HCT116 (cell line): ENCODE measurements at regions not wholly inside any gene's neighbourhood (a gene's known extent, or its start where the extent isn't known, plus 50 kb on each side); places are given as distances from the start of the nearest gene placed in this dataset.
"Not testable (repeated sequence)": the region's sequence is repeated elsewhere in the genome, so short reads cannot be mapped to it uniquely, and the experiment has no call there.

Experiments
- ATAC-seq: fragments of 200-7000 bp; cut with Tn5 transposase; 2 replicates; pipeline ENCODE4 v1.9.1; 2020; ENCODE audit warnings: mild to moderate bottlenecking, moderate library complexity
- BruUV-seq: library from RNA; stranded (reverse); fragments of 400-500 nt; replicated peaks from 2 replicates; lab custom pipeline; 2021; lab: Mats Ljungman, UMichigan
- CTCF ChIA-PET: fragments of 300-600 bp; sonication (Branson Sonifier 250); formaldehyde crosslinking; loops from one replicate; lab custom pipeline; 2021; ENCODE audit warnings: antibody characterized with exemption; lab: Charles Lee
- POLR2A ChIA-PET: fragments of 300-600, 350-600 bp; sonication (Branson Sonifier 250); formaldehyde crosslinking; loops from one replicate; lab custom pipeline; 2021; ENCODE audit warnings: antibody characterized with exemption; lab: Charles Lee
- RAD21 ChIA-PET, 2 experiments: fragments of 300-600 bp; sonication (Branson Sonifier 250); formaldehyde crosslinking; loops; one replicate each; lab custom pipeline; 2023; ENCODE audit warnings: low total read pairs in 2 of 2; ENCODE audit not compliant: uncharacterized antibody in 2 of 2, unreplicated experiment in 2 of 2, low non-redundant PET in 1 of 2; lab: Charles Lee
- DNase-seq: peaks from one replicate; pipeline ENCODE4 v3.0.0-alpha.2; 2010; ENCODE audit warnings: low read depth, low spot score
- H2AFZ ChIP-seq: fragments of 200-600 bp; shearing (Covaris generic), sonication (generic); 2 replicates; pipeline ENCODE4 v1.6.1; 2017; ENCODE audit warnings: low read depth, mixed run types, mixed read lengths, antibody characterized with exemption, low read length; ENCODE audit not compliant: poor library complexity, severe bottlenecking
- H3K27ac ChIP-seq: 2 replicates; pipeline ENCODE4 v1.5.1; 2012; ENCODE audit warnings: low read depth, low read length
- H3K27me3 ChIP-seq: fragments of 200-600 bp; sonication (generic); 2 replicates; pipeline ENCODE4 v1.6.1; 2016; ENCODE audit warnings: mixed run types, low read length, mixed read lengths; ENCODE audit not compliant: insufficient read depth
- H3K36me3 ChIP-seq, 2 experiments: fragments of 200-500 bp in 1 of 2; fragments of 200-600 bp in 1 of 2; sonication (Bioruptor generic) in 1 of 2; sonication (generic) in 1 of 2; 2 replicates each; pipeline versions ENCODE4 v1.5.1 to v1.6.1; 2014 to 2016; ENCODE audit warnings: low read length in 2 of 2, inconsistent platforms in 1 of 2, mixed read lengths in 1 of 2, mixed run types in 1 of 2; ENCODE audit not compliant: insufficient read depth in 2 of 2, control insufficient read depth in 1 of 2
- H3K4me1 ChIP-seq, 2 experiments: fragments of 200-600 bp in 1 of 2; sonication (generic) in 1 of 2; 2 replicates each; pipeline versions ENCODE4 v1.5.1 to v1.6.1; 2012 to 2017; ENCODE audit warnings: low read length in 2 of 2, inconsistent platforms in 1 of 2, mild to moderate bottlenecking in 1 of 2, mixed read lengths in 1 of 2, mixed run types in 1 of 2, moderate library complexity in 1 of 2; ENCODE audit not compliant: insufficient read depth in 2 of 2, control insufficient read depth in 1 of 2
- H3K4me2 ChIP-seq: fragments of 200-600 bp; sonication (generic); 2 replicates; pipeline ENCODE4 v1.6.1; 2017; ENCODE audit warnings: mixed run types, low read length, mixed read lengths
- H3K4me3 ChIP-seq, 2 experiments: fragments of 200-600 bp in 1 of 2; sonication (generic) in 1 of 2; replicated peaks in 1 of 2; 2 replicates each; pipeline ENCODE4 v1.5.1; 2011 to 2016; ENCODE audit warnings: low read length in 2 of 2, control low read depth in 1 of 2, low read depth in 1 of 2, mild to moderate bottlenecking in 1 of 2, mixed read lengths in 1 of 2, mixed run types in 1 of 2
- H3K79me2 ChIP-seq: fragments of 200-600 bp; sonication (generic); 2 replicates; pipeline ENCODE4 v1.6.1; 2017; ENCODE audit warnings: mild to moderate bottlenecking, mixed run types, low read length, moderate library complexity, mixed read lengths; ENCODE audit not compliant: insufficient read depth
- H3K9ac ChIP-seq: fragments of 200-600 bp; sonication (generic); 2 replicates; pipeline ENCODE4 v1.6.1; 2016; ENCODE audit warnings: low read length, mixed read lengths
- H3K9me2 ChIP-seq: fragments of 200-600 bp; sonication (generic), shearing (Covaris generic); 2 replicates; pipeline ENCODE4 v1.6.1; 2017; ENCODE audit warnings: mixed run types, mild to moderate bottlenecking, moderate library complexity; ENCODE audit not compliant: insufficient read depth
- H3K9me3 ChIP-seq, 2 experiments: fragments of 200-500 bp in 1 of 2; fragments of 200-600 bp in 1 of 2; sonication (Bioruptor generic) in 1 of 2; sonication (generic) in 1 of 2; 2 replicates each; pipeline ENCODE4 v1.6.1; 2014 to 2017; ENCODE audit warnings: low read length in 2 of 2, mixed read lengths in 2 of 2, inconsistent platforms in 1 of 2, low read depth in 1 of 2, mild to moderate bottlenecking in 1 of 2, mixed run types in 1 of 2, moderate library complexity in 1 of 2; ENCODE audit not compliant: control insufficient read depth in 1 of 2, insufficient read depth in 1 of 2
- H4K20me1 ChIP-seq: fragments of 200-600 bp; sonication (generic), shearing (Covaris generic); 2 replicates; pipeline ENCODE4 v1.6.1; 2017; ENCODE audit warnings: mixed run types, mild to moderate bottlenecking, moderate library complexity; ENCODE audit not compliant: insufficient read depth
- intact Hi-C: fragments of 100-400 bp; cut with micrococcal nuclease; formaldehyde crosslinking; loops from 2 replicates; pipeline ENCODE4 v1.10.0; 2022

- H3K4me2 ChIP-seq, BruUV-seq, H3K36me3 ChIP-seq, H3K27ac ChIP-seq, H3K9me3 ChIP-seq, CTCF ChIA-PET, H3K9me2 ChIP-seq, H4K20me1 ChIP-seq, POLR2A ChIA-PET, intact Hi-C loops, H2AFZ ChIP-seq, ATAC-seq, H3K9ac ChIP-seq, RAD21 ChIA-PET, H3K27me3 ChIP-seq, H3K79me2 ChIP-seq, H3K4me1 ChIP-seq, H3K4me3 ChIP-seq, DNase-seq: not testable (repeated sequence)
Observed at GRCh38 chr10:46739919-46740318, 161.0 kb downstream of the SYT15 start.

GRCh38 chr10:46740368-46740767 is 161.4 kb downstream of the SYT15 start:
- H3K4me1 ChIP-seq, H3K9me2 ChIP-seq, H3K27me3 ChIP-seq, H3K36me3 ChIP-seq, H3K4me2 ChIP-seq, H3K27ac ChIP-seq, H3K4me3 ChIP-seq, RAD21 ChIA-PET, DNase-seq, ATAC-seq, H3K9ac ChIP-seq, POLR2A ChIA-PET, H3K9me3 ChIP-seq, CTCF ChIA-PET, H3K79me2 ChIP-seq, intact Hi-C loops, H4K20me1 ChIP-seq, BruUV-seq, H2AFZ ChIP-seq: not testable (repeated sequence)

GRCh38 chr10:46749003-46749402 is 162.2 kb upstream of the PTPN20 start:
- intact Hi-C loops, BruUV-seq, H4K20me1 ChIP-seq, H3K4me3 ChIP-seq, H3K27me3 ChIP-seq, H3K36me3 ChIP-seq, POLR2A ChIA-PET, H3K79me2 ChIP-seq, ATAC-seq, H3K4me2 ChIP-seq, H3K4me1 ChIP-seq, H3K9me3 ChIP-seq, RAD21 ChIA-PET, H2AFZ ChIP-seq, H3K9ac ChIP-seq, DNase-seq, H3K27ac ChIP-seq, H3K9me2 ChIP-seq, CTCF ChIA-PET: not testable (repeated sequence)

GRCh38 chr10:46749470-46749869 is 161.8 kb upstream of the PTPN20 start:
- H2AFZ ChIP-seq, DNase-seq, ATAC-seq, H3K79me2 ChIP-seq, RAD21 ChIA-PET, BruUV-seq, H3K27me3 ChIP-seq, H3K4me1 ChIP-seq, H3K9ac ChIP-seq, H3K9me3 ChIP-seq, H3K9me2 ChIP-seq, H3K4me2 ChIP-seq, POLR2A ChIA-PET, H3K36me3 ChIP-seq, intact Hi-C loops, CTCF ChIA-PET, H3K4me3 ChIP-seq, H4K20me1 ChIP-seq, H3K27ac ChIP-seq: not testable (repeated sequence)

- H3K9me2 ChIP-seq, H3K27ac ChIP-seq, H3K4me3 ChIP-seq, CTCF ChIA-PET, H3K9me3 ChIP-seq, H3K36me3 ChIP-seq, H3K27me3 ChIP-seq, POLR2A ChIA-PET, H4K20me1 ChIP-seq, DNase-seq, H2AFZ ChIP-seq, H3K9ac ChIP-seq, H3K79me2 ChIP-seq, ATAC-seq, H3K4me2 ChIP-seq, intact Hi-C loops, BruUV-seq, H3K4me1 ChIP-seq, RAD21 ChIA-PET: not testable (repeated sequence)
Observed at GRCh38 chr10:46753763-46754162, 157.5 kb upstream of the PTPN20 start.
